ENCODE measurements at regions not wholly inside any gene's neighbourhood (a gene's known extent, or its start where the extent isn't known, plus 50 kb on each side); places are given as distances from the start of the nearest gene placed in this dataset.

GRCh38 chrX:16368696-16369095, 201.4 kb downstream of the MAGEB17 start:
- TF ChIP-seq YY1 (IDR thresholded peaks at IDR 0.05; ENCODE audit: insufficient read depth, insufficient read length), result no peak
- TF ChIP-seq ZNF274 (IDR thresholded peaks at IDR 0.05; ENCODE audit: low read depth, low read length), result no peak
